GM23248 (cell line): ENCODE measurements at regions not wholly inside any gene's neighbourhood (a gene's known extent, or its start where the extent isn't known, plus 50 kb on each side); places are given as distances from the start of the nearest gene placed in this dataset.

Source experiments
- EZH2 ChIP-seq: fragments of 200-600 bp; sonication (generic); IDR thresholded peaks from 2 replicates; pipeline ENCODE4 v1.6.1; 2018; ENCODE audit warnings: antibody characterized with exemption, mild to moderate bottlenecking; ENCODE audit not compliant: insufficient read depth, poor library complexity, severe bottlenecking
- EZH2phosphoT487 ChIP-seq: fragments of 200-600 bp; sonication (generic); IDR thresholded peaks from 2 replicates; pipeline ENCODE4 v1.6.1; 2018; ENCODE audit warnings: antibody characterized with exemption, moderate library complexity, mild to moderate bottlenecking, low read depth; ENCODE audit not compliant: insufficient read depth

DNA sequence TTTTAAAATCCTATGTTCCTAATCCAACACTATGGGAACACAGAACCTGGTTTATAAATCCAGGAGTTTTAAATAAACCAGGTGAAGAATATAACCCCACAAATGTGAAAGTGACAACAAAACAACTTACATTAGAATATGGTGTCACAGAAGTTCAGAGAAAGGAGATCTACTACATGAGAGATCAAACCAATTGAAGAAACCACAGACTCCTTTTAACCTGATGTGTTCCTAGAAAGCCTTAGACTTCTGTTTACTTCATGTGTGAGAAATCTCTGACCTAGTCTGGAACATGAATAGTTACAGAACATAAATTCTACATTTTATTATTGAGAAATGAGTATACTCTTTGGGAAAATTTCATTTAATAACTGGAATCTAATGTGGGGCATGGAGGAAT is 165.3 kb downstream of the FTCDNL1 start:
- TF ChIP-seq EZH2phosphoT487 (no peak), EZH2 (no peak)
